ENCODE measurements at regions not wholly inside any gene's neighbourhood (a gene's known extent, or its start where the extent isn't known, plus 50 kb on each side); places are given as distances from the start of the nearest gene placed in this dataset.

- no peaks in the 10 kb centered on the region for H3K79me1 ChIP-seq (ENCODE audit: low read depth in 1 of 2, low read length in 2 of 2)
- TF ChIP-seq FOS (IDR thresholded peaks at IDR 0.05; ENCODE audit: low read depth, low read length) (no peak), CEBPB (IDR thresholded peaks at IDR 0.05; ENCODE audit: low read depth, low read length) (no peak), USF2 (IDR thresholded peaks at IDR 0.05; ENCODE audit: low read depth, low read length) (no peak), RAD21 (IDR thresholded peaks at IDR 0.05; ENCODE audit: low read length) (no peak), RFX5 (IDR thresholded peaks at IDR 0.05; ENCODE audit: low read depth, low read length) (no peak), MXI1 (IDR thresholded peaks at IDR 0.05; ENCODE audit: borderline replicate concordance, low read depth, low read length) (no peak), ELK1 (IDR thresholded peaks at IDR 0.05; ENCODE audit: borderline replicate concordance, low read depth, low read length) (no peak), CHD1 (IDR thresholded peaks at IDR 0.05; ENCODE audit: low read depth, low read length) (no peak), MAZ (IDR thresholded peaks at IDR 0.05; ENCODE audit: borderline replicate concordance, low read depth, low read length) (no peak), BHLHE40 (IDR thresholded peaks at IDR 0.05; ENCODE audit: low read depth, low read length) (no peak), POLR2A (IDR thresholded peaks at IDR 0.05; ENCODE audit: low read depth, low read length) (no peak), RCOR1 (IDR thresholded peaks at IDR 0.05; ENCODE audit: insufficient replicate concordance, low read length) (no peak), MAFK (IDR thresholded peaks at IDR 0.05; ENCODE audit: low read depth, low read length) (no peak), CTCF (conservative IDR thresholded peaks at IDR 0.05; ENCODE audit: low read depth, low read length) (no peak), NFE2L2 (IDR thresholded peaks at IDR 0.05; ENCODE audit: low read depth, low read length) (no peak), SMC3 (IDR thresholded peaks at IDR 0.05; ENCODE audit: low read depth, low read length) (no peak)
- CTCF ChIA-PET, result no interaction called here
- in situ Hi-C loops (cut with MboI; ENCODE audit: low sequenced_read_pairs) (no loop called here), intact Hi-C loops (cut with micrococcal nuclease) (no loop called here), dilution Hi-C loops (cut with HindIII; ENCODE audit: low sequenced_read_pairs, unreplicated experiment) (no loop called here)
- H3K9ac ChIP-seq (ENCODE audit: low read depth, low read length), result no peak overlapping the region
- no peak overlapping the region for H4K5ac ChIP-seq (ENCODE audit: low read depth, low read length)
- WGBS, 2 experiments (ENCODE audit: extremely low coverage in 2 of 2, insufficient read length in 1 of 2), result no CpG with 5 or more reads among the region's 6 CpGs
- H3K36me3 ChIP-seq (ENCODE audit: control insufficient read depth, insufficient read depth, low read length), result no peaks in the 10 kb centered on the region
- no peak overlapping the region for H3K14ac ChIP-seq (replicated peaks; ENCODE audit: low read depth, low read length)
- no peak overlapping the region for H2BK20ac ChIP-seq (ENCODE audit: low read depth, low read length)
- ATAC-seq (ENCODE audit: low read depth) (no peak), DNase-seq (no peak)
- no peak overlapping the region for H3K56ac ChIP-seq (ENCODE audit: extremely low read depth, insufficient read depth, low read length)
- H4K20me1 ChIP-seq (ENCODE audit: insufficient read depth, low read length), result no peaks in the 10 kb centered on the region
- H3K4me3 ChIP-seq (ENCODE audit: insufficient read depth, low read depth, low read length), result no peak overlapping the region
- no peak overlapping the region for H2AFZ ChIP-seq (replicated peaks; ENCODE audit: low read length, poor library complexity)
- H3K4me1 ChIP-seq (ENCODE audit: control insufficient read depth, insufficient read depth, low read length), result no peaks in the 10 kb centered on the region
- no peak overlapping the region for H2AK9ac ChIP-seq (replicated peaks; ENCODE audit: low read depth, low read length, poor library complexity)
- no peak overlapping the region for H3K4me2 ChIP-seq (ENCODE audit: low read depth, low read length)
- no peak overlapping the region for H2BK15ac ChIP-seq (ENCODE audit: low read depth, low read length)
- no TSS peak for BruUV-seq (replicated peaks)
- H3K4ac ChIP-seq (ENCODE audit: low read depth, low read length), result no peak overlapping the region
- no peak overlapping the region for H2BK5ac ChIP-seq (ENCODE audit: low read depth, low read length, poor library complexity, severe bottlenecking)
- no peak overlapping the region for H3K27ac ChIP-seq (ENCODE audit: insufficient read depth, low read length)
- no peaks in the 10 kb centered on the region for H3K9me1 ChIP-seq (ENCODE audit: insufficient read depth, low read length)
- H2AK5ac ChIP-seq (ENCODE audit: low read depth, low read length), result no peak overlapping the region
- H4K91ac ChIP-seq (ENCODE audit: insufficient read depth, low read depth, low read length), result no peak overlapping the region
- POLR2A ChIA-PET (ENCODE audit: unreplicated experiment), result no interaction called here
- H4K8ac ChIP-seq (ENCODE audit: low read depth in 2 of 2, low read length in 2 of 2), result no peak overlapping the region
- peaks cover 10% of the 10 kb centered on the region for H3K9me3 ChIP-seq (ENCODE audit: control insufficient read depth, insufficient read depth, low read length)
- no peak overlapping the region for H3K23ac ChIP-seq (ENCODE audit: low read depth, low read length)
- H2BK120ac ChIP-seq (ENCODE audit: low read depth, low read length), result no peak overlapping the region
- peaks cover 31% of the 10 kb centered on the region for H3K27me3 ChIP-seq (ENCODE audit: control insufficient read depth, insufficient read depth, low read length)
- no peak overlapping the region for H3K18ac ChIP-seq (ENCODE audit: low read depth, low read length)
Measured at GRCh38 chr3:194951931-194952582, 266.4 kb downstream of the FAM43A start.

Measured in IMR-90 (cell line).